GM12891 (cell line): ENCODE measurements at regions not wholly inside any gene's neighbourhood (a gene's known extent, or its start where the extent isn't known, plus 50 kb on each side); places are given as distances from the start of the nearest gene placed in this dataset.

ENCODE experiments used
- PAX5 ChIP-seq: IDR thresholded peaks from 2 replicates; pipeline ENCODE4 v1.6.1; 2011; ENCODE audit warnings: low read length, moderate library complexity, mild to moderate bottlenecking; ENCODE audit not compliant: insufficient read depth, severe bottlenecking
- POLR2A ChIP-seq: IDR thresholded peaks from 2 replicates; pipeline ENCODE4 v1.6.1; 2011; ENCODE audit warnings: low read depth, low read length, control low read depth
- POLR2AphosphoS5 ChIP-seq: IDR thresholded peaks from 2 replicates; pipeline ENCODE4 v1.6.1; 2011; ENCODE audit warnings: low read depth, low read length, control low read depth
- TAF1 ChIP-seq: IDR thresholded peaks from 2 replicates; pipeline ENCODE4 v1.6.1; 2011; ENCODE audit warnings: low read depth, low read length, control low read depth

- no peak for TF ChIP-seq TAF1
- TF ChIP-seq POLR2A: no peak
- no peak for TF ChIP-seq POLR2AphosphoS5
- no peak for TF ChIP-seq PAX5
These were observed 292.6 kb downstream of the EFHB start for GRCh38 chr3:19641408-19641807.
